K562 (cell line): ENCODE measurements at regions not wholly inside any gene's neighbourhood (a gene's known extent, or its start where the extent isn't known, plus 50 kb on each side); places are given as distances from the start of the nearest gene placed in this dataset.

Experiments used
- ATAC-seq: fragments of 200-7000 bp; cut with Tn5 transposase; 3 replicates; pipeline ENCODE4 v1.9.1; 2020; ENCODE audit warnings: moderate library complexity
- BruUV-seq: library from RNA; stranded (reverse); fragments of 400-500 nt; replicated peaks from 2 replicates; lab custom pipeline; 2021; lab: Mats Ljungman, UMichigan
- CTCF ChIA-PET: fragments of 300-600 bp; formaldehyde crosslinking; extraction: SDS; loops from one replicate; lab custom pipeline; 2021; ENCODE audit warnings: low intra/inter-chr PET ratio; lab: Yijun Ruan, JAX
- POLR2A ChIA-PET: fragments of 300-600, 350-650 bp; sonication (Branson Sonifier 250); formaldehyde crosslinking; extraction: SDS; loops from one replicate; lab custom pipeline; 2021; ENCODE audit warnings: antibody characterized with exemption, inconsistent platforms; lab: Yijun Ruan, JAX
- DNase-seq, 4 experiments: peaks; one replicate each; pipeline versions ENCODE4 v3.0.0 to v3.0.0-alpha.2; 2011 to 2018; ENCODE audit warnings: low spot score in 3 of 4, mixed read lengths in 3 of 4; ENCODE audit errors: extremely low read depth in 1 of 4
- FAIRE-seq: peaks from 2 replicates; lab custom pipeline; 2011; peaks lifted over from hg19 to GRCh38; lab: Jason Lieb, UNC
- H2AFZ ChIP-seq: 2 replicates; pipeline ENCODE4 v1.6.0; 2011; ENCODE audit warnings: low read depth, low read length, control low read depth, inconsistent platforms
- H3K27ac ChIP-seq: fragments of 200-600 bp; 3 replicates; pipeline ENCODE4 v1.8.0; 2011; ENCODE audit warnings: low read depth, mild to moderate bottlenecking, control low read depth, inconsistent platforms, low read length, moderate library complexity, mixed read lengths; ENCODE audit errors: extremely low read depth
- H3K27me3 ChIP-seq, 2 experiments: fragments of 300-600 bp in 1 of 2; 2 replicates in 1 of 2; 3 replicates in 1 of 2; pipeline versions ENCODE4 v1.6.0 to v1.8.0; 2011; ENCODE audit warnings: inconsistent platforms in 2 of 2, low read length in 2 of 2, mild to moderate bottlenecking in 1 of 2, mixed read lengths in 1 of 2, moderate library complexity in 1 of 2; ENCODE audit not compliant: control insufficient read depth in 2 of 2, insufficient read depth in 2 of 2
- H3K36me3 ChIP-seq: fragments of 300-600 bp; 3 replicates; pipeline ENCODE4 v1.8.0; 2011; ENCODE audit warnings: mild to moderate bottlenecking, low read length, inconsistent platforms; ENCODE audit not compliant: control insufficient read depth, insufficient read depth
- H3K4me1 ChIP-seq, 2 experiments: fragments of 200-600 bp in 1 of 2; replicated peaks in 1 of 2; 2 replicates in 1 of 2; 3 replicates in 1 of 2; pipeline versions ENCODE4 v1.5.1 to v1.8.0; 2011; ENCODE audit warnings: inconsistent platforms in 2 of 2, low read length in 2 of 2, mild to moderate bottlenecking in 1 of 2, mixed read lengths in 1 of 2, moderate library complexity in 1 of 2; ENCODE audit not compliant: control insufficient read depth in 2 of 2, insufficient read depth in 2 of 2
- H3K4me2 ChIP-seq: 2 replicates; pipeline ENCODE4 v1.6.1; 2011; ENCODE audit warnings: low read length, control low read depth, inconsistent platforms, mixed read lengths; ENCODE audit not compliant: insufficient read depth
- H3K4me3 ChIP-seq: fragments of 200-600 bp; sonication (generic), shearing (Covaris generic); 2 replicates; pipeline ENCODE4 v1.5.1; 2016; ENCODE audit warnings: control low read depth, inconsistent platforms
- H3K79me2 ChIP-seq: fragments of 200-600 bp; 3 replicates; pipeline ENCODE4 v1.8.0; 2011; ENCODE audit warnings: low read length, inconsistent platforms; ENCODE audit not compliant: control insufficient read depth, insufficient read depth
- H3K9ac ChIP-seq, 2 experiments: 2 replicates each; pipeline versions ENCODE4 v1.6.0 to v1.6.1; 2011; ENCODE audit warnings: low read depth in 2 of 2, low read length in 2 of 2, control low read depth in 1 of 2, inconsistent platforms in 1 of 2, mild to moderate bottlenecking in 1 of 2, mixed read lengths in 1 of 2; ENCODE audit not compliant: insufficient read depth in 1 of 2
- H3K9me1 ChIP-seq: one replicate; pipeline ENCODE4 v1.6.0; 2011; ENCODE audit warnings: inconsistent platforms, mild to moderate bottlenecking, low read length, moderate library complexity; ENCODE audit not compliant: control insufficient read depth, insufficient read depth
- H3K9me3 ChIP-seq: replicated peaks from 2 replicates; pipeline ENCODE4 v1.5.1; 2011; ENCODE audit warnings: low read depth, low read length, inconsistent platforms; ENCODE audit not compliant: control insufficient read depth, insufficient read depth
- H4K20me1 ChIP-seq: replicated peaks from 2 replicates; pipeline ENCODE4 v1.6.1; 2011; ENCODE audit warnings: low read length, inconsistent platforms, mixed read lengths; ENCODE audit not compliant: control insufficient read depth, insufficient read depth
- C11orf30 ChIP-seq: fragments of 450-650 bp; IDR thresholded peaks from 2 replicates; pipeline ENCODE4 v1.6.1; 2016; ENCODE audit warnings: low read depth, mild to moderate bottlenecking
- CBFA2T3 ChIP-seq: fragments of 450-650 bp; IDR thresholded peaks from 2 replicates; pipeline ENCODE4 v1.6.1; 2017
- CBFB ChIP-seq: sonication (generic); formaldehyde crosslinking; IDR thresholded peaks from 2 replicates; pipeline ENCODE4 v1.4.0; 2020; ENCODE audit warnings: mild to moderate bottlenecking, missing genetic modification reagents
- IFI16 ChIP-seq: fragments of 250-450 bp; sonication (Bioruptor Pico); IDR thresholded peaks from 2 replicates; pipeline ENCODE4 v2.1.2; 2022; ENCODE audit warnings: mild to moderate bottlenecking, inconsistent platforms
- IRF2 ChIP-seq: sonication (generic); formaldehyde crosslinking; IDR thresholded peaks from 2 replicates; pipeline ENCODE4 v1.8.1; 2022; ENCODE audit warnings: mild to moderate bottlenecking, missing genetic modification reagents
- JUND ChIP-seq, 2 experiments: IDR thresholded peaks; 2 replicates in 1 of 2; 3 replicates in 1 of 2; pipeline ENCODE4 v1.6.1; 2011; ENCODE audit warnings: borderline replicate concordance in 2 of 2, low read depth in 2 of 2, low read length in 2 of 2, improper control_type of control experiment in 1 of 2, missing biosample characterization in 1 of 2, missing genetic modification characterization in 1 of 2, missing genetic modification reagents in 1 of 2
- NFYB ChIP-seq: IDR thresholded peaks from 2 replicates; pipeline ENCODE4 v1.6.1; 2011; ENCODE audit warnings: mild to moderate bottlenecking, moderate library complexity; ENCODE audit not compliant: insufficient read length; ENCODE audit errors: extremely low read depth
- SMAD4 ChIP-seq: fragments of 250-450 bp; sonication (Bioruptor Pico); conservative IDR thresholded peaks from 2 replicates; pipeline ENCODE4 v1.8.0; 2021; ENCODE audit warnings: inconsistent platforms, mild to moderate bottlenecking, moderate library complexity
- ZNF316 ChIP-seq: fragments of 450-650 bp; IDR thresholded peaks from 2 replicates; pipeline ENCODE4 v1.6.1; 2016
- ZNF354B ChIP-seq: fragments of 250-450 bp; sonication (Bioruptor Pico); IDR thresholded peaks from 2 replicates; pipeline ENCODE4 v1.4.0; 2020
- WGBS: fragments of 100-300 bp; shearing (Covaris generic); methylation state at CpG from one replicate; pipeline ENCODE4 v1.1.6; 2016; ENCODE audit warnings: low coverage, mixed read lengths; ENCODE audit not compliant: insufficient coverage; ENCODE audit errors: missing lambda C conversion rate; 5-methylcytosine and 5-hydroxymethylcytosine counted together
- in situ Hi-C: fragments of 300-500 bp; cut with MboI; formaldehyde crosslinking; loops from 4 replicates; pipeline ENCODE4 v1.15.0; 2018; ENCODE audit warnings: inconsistent platforms, mixed read lengths
- intact Hi-C: fragments of 100-400 bp; cut with micrococcal nuclease; formaldehyde crosslinking; loops from 2 replicates; pipeline ENCODE4 v1.14.2; 2022
- TF ChIP-seq, protein P1 (sequence below), 2 experiments: IDR thresholded peaks; 2 replicates each; pipeline ENCODE4 v1.6.1; 2012; ENCODE audit warnings: improper control_type of control experiment in 2 of 2, low read depth in 2 of 2, low read length in 2 of 2, borderline replicate concordance in 1 of 2

- Histone ChIP-seq H3K9me3 (no peaks in the 10 kb centered on the region; the same call in 1 of the 2 replicates), H4K20me1 (no peaks in the 10 kb centered on the region), H3K36me3 (no peaks in the 10 kb centered on the region), H2AFZ (no peak overlapping the region), H3K27ac (no peak overlapping the region), H3K4me2 (no peak overlapping the region), H3K9me1 (no peaks in the 10 kb centered on the region), H3K4me1 (no peaks in the 10 kb centered on the region), H3K9ac (no peak overlapping the region), H3K79me2 (no peaks in the 10 kb centered on the region), H3K27me3 (no peaks in the 10 kb centered on the region), H3K4me3 (no peak overlapping the region)
- in situ Hi-C loops (no loop called here), intact Hi-C loops (no loop called here)
- no TSS peak for BruUV-seq
- no peak for DNase-seq
- FAIRE-seq: no peak
- 0% methylated on average over 1 of the region's 1 CpG for WGBS
- ATAC-seq: no peak
- ChIA-PET CTCF (no interaction called here), POLR2A (interaction anchor here (0.6 kb wide), 1 partner anchor 318 kb away, joined by 3 read pairs; no protein-coding TSS in a partner anchor)
- no peak for TF ChIP-seq JUND (IDR thresholded peaks at IDR 0.05; ENCODE audit: borderline replicate concordance, low read depth, low read length)
- TF ChIP-seq JUND (tag; IDR thresholded peaks at IDR 0.05; ENCODE audit: borderline replicate concordance, low read depth, low read length): no peak
- no peak for TF ChIP-seq ZNF354B (CRISPR knock-in tag)
- TF ChIP-seq NFYB: no peak
- no peak for TF ChIP-seq C11orf30
- TF ChIP-seq, protein P1, sequence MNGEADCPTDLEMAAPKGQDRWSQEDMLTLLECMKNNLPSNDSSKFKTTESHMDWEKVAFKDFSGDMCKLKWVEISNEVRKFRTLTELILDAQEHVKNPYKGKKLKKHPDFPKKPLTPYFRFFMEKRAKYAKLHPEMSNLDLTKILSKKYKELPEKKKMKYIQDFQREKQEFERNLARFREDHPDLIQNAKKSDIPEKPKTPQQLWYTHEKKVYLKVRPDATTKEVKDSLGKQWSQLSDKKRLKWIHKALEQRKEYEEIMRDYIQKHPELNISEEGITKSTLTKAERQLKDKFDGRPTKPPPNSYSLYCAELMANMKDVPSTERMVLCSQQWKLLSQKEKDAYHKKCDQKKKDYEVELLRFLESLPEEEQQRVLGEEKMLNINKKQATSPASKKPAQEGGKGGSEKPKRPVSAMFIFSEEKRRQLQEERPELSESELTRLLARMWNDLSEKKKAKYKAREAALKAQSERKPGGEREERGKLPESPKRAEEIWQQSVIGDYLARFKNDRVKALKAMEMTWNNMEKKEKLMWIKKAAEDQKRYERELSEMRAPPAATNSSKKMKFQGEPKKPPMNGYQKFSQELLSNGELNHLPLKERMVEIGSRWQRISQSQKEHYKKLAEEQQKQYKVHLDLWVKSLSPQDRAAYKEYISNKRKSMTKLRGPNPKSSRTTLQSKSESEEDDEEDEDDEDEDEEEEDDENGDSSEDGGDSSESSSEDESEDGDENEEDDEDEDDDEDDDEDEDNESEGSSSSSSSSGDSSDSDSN (IDR thresholded peaks at IDR 0.05; ENCODE audit: borderline replicate concordance in 1 of 2, low read depth in 2 of 2, low read length in 2 of 2): no peak
- no peak for TF ChIP-seq CBFA2T3
- TF ChIP-seq IRF2 (CRISPR knock-in tag): no peak
- TF ChIP-seq IFI16 (CRISPR knock-in tag): no peak
- no peak for TF ChIP-seq ZNF316
- TF ChIP-seq CBFB: no peak
- TF ChIP-seq SMAD4: no peak
Measured at GRCh38 chr16:76612497-76612896, 335.3 kb downstream of the CNTNAP4 start.
